ENCODE measurements at regions not wholly inside any gene's neighbourhood (a gene's known extent, or its start where the extent isn't known, plus 50 kb on each side); places are given as distances from the start of the nearest gene placed in this dataset.

DNA sequence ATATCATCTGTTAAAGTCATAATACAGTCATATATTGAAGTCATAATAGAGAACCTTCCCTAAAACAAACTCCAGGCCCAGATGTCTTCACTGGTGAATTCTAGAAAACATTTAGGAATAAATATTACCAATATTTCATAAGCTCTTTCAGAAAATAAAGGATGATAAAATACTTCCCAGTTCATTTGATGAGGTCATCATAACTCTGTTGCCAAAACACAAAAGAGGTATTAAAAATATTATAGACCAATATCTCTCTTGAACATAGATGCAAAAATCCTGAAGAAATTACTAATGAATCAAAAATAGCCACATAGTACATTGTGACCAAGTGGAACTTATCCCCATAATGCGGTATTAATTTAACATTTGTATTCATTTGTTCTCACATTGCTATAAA, 132.4 kb upstream of the ZP4 start:
- TF ChIP-seq RARB (CRISPR knock-in tag; IDR thresholded peaks at IDR 0.05) (no peak), TCF4 (CRISPR knock-in tag; IDR thresholded peaks at IDR 0.05; ENCODE audit: borderline replicate concordance) (no peak), ISL1 (CRISPR knock-in tag; IDR thresholded peaks at IDR 0.05) (no peak), CSDC2 (CRISPR knock-in tag; IDR thresholded peaks at IDR 0.05) (no peak), ARNTL (CRISPR knock-in tag; IDR thresholded peaks at IDR 0.05; ENCODE audit: borderline replicate concordance, low read depth) (no peak), OSR1 (CRISPR knock-in tag; IDR thresholded peaks at IDR 0.05) (no peak), ZFP30 (CRISPR knock-in tag; IDR thresholded peaks at IDR 0.05) (no peak), ZNF8 (CRISPR knock-in tag; IDR thresholded peaks at IDR 0.05) (no peak)
- TF ChIP-seq, protein P1, sequence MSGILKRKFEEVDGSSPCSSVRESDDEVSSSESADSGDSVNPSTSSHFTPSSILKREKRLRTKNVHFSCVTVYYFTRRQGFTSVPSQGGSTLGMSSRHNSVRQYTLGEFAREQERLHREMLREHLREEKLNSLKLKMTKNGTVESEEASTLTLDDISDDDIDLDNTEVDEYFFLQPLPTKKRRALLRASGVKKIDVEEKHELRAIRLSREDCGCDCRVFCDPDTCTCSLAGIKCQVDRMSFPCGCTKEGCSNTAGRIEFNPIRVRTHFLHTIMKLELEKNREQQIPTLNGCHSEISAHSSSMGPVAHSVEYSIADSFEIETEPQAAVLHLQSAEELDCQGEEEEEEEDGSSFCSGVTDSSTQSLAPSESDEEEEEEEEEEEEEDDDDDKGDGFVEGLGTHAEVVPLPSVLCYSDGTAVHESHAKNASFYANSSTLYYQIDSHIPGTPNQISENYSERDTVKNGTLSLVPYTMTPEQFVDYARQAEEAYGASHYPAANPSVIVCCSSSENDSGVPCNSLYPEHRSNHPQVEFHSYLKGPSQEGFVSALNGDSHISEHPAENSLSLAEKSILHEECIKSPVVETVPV (CRISPR knock-in tag; IDR thresholded peaks at IDR 0.05): no peak
- TF ChIP-seq, protein P2, sequence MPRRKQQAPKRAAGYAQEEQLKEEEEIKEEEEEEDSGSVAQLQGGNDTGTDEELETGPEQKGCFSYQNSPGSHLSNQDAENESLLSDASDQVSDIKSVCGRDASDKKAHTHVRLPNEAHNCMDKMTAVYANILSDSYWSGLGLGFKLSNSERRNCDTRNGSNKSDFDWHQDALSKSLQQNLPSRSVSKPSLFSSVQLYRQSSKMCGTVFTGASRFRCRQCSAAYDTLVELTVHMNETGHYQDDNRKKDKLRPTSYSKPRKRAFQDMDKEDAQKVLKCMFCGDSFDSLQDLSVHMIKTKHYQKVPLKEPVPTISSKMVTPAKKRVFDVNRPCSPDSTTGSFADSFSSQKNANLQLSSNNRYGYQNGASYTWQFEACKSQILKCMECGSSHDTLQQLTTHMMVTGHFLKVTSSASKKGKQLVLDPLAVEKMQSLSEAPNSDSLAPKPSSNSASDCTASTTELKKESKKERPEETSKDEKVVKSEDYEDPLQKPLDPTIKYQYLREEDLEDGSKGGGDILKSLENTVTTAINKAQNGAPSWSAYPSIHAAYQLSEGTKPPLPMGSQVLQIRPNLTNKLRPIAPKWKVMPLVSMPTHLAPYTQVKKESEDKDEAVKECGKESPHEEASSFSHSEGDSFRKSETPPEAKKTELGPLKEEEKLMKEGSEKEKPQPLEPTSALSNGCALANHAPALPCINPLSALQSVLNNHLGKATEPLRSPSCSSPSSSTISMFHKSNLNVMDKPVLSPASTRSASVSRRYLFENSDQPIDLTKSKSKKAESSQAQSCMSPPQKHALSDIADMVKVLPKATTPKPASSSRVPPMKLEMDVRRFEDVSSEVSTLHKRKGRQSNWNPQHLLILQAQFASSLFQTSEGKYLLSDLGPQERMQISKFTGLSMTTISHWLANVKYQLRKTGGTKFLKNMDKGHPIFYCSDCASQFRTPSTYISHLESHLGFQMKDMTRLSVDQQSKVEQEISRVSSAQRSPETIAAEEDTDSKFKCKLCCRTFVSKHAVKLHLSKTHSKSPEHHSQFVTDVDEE (CRISPR knock-in tag; IDR thresholded peaks at IDR 0.05): no peak
- TF ChIP-seq, protein P3, sequence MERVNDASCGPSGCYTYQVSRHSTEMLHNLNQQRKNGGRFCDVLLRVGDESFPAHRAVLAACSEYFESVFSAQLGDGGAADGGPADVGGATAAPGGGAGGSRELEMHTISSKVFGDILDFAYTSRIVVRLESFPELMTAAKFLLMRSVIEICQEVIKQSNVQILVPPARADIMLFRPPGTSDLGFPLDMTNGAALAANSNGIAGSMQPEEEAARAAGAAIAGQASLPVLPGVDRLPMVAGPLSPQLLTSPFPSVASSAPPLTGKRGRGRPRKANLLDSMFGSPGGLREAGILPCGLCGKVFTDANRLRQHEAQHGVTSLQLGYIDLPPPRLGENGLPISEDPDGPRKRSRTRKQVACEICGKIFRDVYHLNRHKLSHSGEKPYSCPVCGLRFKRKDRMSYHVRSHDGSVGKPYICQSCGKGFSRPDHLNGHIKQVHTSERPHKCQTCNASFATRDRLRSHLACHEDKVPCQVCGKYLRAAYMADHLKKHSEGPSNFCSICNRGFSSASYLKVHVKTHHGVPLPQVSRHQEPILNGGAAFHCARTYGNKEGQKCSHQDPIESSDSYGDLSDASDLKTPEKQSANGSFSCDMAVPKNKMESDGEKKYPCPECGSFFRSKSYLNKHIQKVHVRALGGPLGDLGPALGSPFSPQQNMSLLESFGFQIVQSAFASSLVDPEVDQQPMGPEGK (CRISPR knock-in tag; IDR thresholded peaks at IDR 0.05; ENCODE audit: borderline replicate concordance): no peak
- TF ChIP-seq, protein P4, sequence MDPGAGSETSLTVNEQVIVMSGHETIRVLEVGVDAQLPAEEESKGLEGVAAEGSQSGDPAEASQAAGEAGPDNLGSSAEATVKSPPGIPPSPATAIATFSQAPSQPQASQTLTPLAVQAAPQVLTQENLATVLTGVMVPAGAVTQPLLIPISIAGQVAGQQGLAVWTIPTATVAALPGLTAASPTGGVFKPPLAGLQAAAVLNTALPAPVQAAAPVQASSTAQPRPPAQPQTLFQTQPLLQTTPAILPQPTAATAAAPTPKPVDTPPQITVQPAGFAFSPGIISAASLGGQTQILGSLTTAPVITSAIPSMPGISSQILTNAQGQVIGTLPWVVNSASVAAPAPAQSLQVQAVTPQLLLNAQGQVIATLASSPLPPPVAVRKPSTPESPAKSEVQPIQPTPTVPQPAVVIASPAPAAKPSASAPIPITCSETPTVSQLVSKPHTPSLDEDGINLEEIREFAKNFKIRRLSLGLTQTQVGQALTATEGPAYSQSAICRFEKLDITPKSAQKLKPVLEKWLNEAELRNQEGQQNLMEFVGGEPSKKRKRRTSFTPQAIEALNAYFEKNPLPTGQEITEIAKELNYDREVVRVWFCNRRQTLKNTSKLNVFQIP (CRISPR knock-in tag; IDR thresholded peaks at IDR 0.05; ENCODE audit: borderline replicate concordance, low read depth): no peak
- no peak for ATAC-seq

DNA sequence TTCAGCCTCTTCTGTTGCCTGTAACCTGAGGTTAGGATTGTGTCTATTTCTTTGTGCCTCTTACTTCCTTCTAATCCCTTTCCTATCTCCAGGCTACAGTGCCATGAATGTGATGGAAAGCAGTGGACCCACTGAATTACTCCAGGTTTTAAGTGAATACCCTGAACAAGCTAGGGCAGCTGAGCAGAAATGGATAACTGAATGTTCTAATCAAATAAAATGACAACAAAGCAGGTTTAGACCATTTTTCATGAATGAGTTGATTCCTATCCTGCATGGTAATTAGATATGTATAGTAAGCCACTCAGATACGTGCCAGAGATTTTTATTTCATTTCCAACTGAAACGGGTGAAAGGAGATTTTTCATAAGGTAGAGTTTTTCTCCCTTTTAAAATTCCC, 127.5 kb upstream of the ZP4 start:
- TF ChIP-seq ZNF565 (CRISPR knock-in tag; conservative IDR thresholded peaks at IDR 0.05; ENCODE audit: low read depth) (no peak), ISL1 (CRISPR knock-in tag; IDR thresholded peaks at IDR 0.05) (peak; percentile 83; the same call in 1 of the 2 replicates), TOX (CRISPR knock-in tag; IDR thresholded peaks at IDR 0.05; ENCODE audit: borderline replicate concordance) (no peak), ZC3H10 (CRISPR knock-in tag; IDR thresholded peaks at IDR 0.05) (peak; percentile 62)
- TF ChIP-seq, protein P2 (CRISPR knock-in tag; IDR thresholded peaks at IDR 0.05): peak; percentile 55; the same call in 1 of the 2 replicates
- ATAC-seq: peak; percentile 43

DNA sequence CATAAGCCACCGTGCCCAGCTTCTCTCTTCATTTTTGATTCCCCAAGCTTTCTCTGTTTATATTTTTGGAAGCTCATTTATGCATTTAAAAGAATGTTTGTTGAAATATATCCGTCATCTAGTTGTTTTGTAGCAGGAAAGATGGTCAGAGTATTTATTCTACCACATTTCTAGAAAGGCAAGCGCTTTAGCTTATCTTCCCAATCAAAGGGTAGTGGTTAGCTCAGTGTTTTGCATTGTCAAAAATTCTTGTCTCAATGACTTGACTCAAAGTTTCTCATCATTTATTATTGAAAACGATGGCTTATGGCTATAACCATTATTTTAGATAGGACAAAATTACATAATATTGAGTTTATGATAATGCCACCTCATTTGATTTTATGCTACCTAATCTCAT, 116.1 kb upstream of the ZP4 start:
- no peak for TF ChIP-seq OSR1 (CRISPR knock-in tag; IDR thresholded peaks at IDR 0.05)
- no peak for TF ChIP-seq PPARA (CRISPR knock-in tag; IDR thresholded peaks at IDR 0.05; ENCODE audit: borderline replicate concordance)
- no peak for TF ChIP-seq ESRRG (CRISPR knock-in tag; IDR thresholded peaks at IDR 0.05)
- TF ChIP-seq SNAI2 (CRISPR knock-in tag; IDR thresholded peaks at IDR 0.05): no peak
- TF ChIP-seq ZFP30 (CRISPR knock-in tag; IDR thresholded peaks at IDR 0.05): no peak
- no peak for TF ChIP-seq ARNTL (CRISPR knock-in tag; IDR thresholded peaks at IDR 0.05; ENCODE audit: borderline replicate concordance, low read depth)
- TF ChIP-seq, protein P4 (CRISPR knock-in tag; IDR thresholded peaks at IDR 0.05; ENCODE audit: borderline replicate concordance, low read depth): no peak
- TF ChIP-seq ZNF70 (CRISPR knock-in tag; IDR thresholded peaks at IDR 0.05): no peak
- TF ChIP-seq, protein P5, sequence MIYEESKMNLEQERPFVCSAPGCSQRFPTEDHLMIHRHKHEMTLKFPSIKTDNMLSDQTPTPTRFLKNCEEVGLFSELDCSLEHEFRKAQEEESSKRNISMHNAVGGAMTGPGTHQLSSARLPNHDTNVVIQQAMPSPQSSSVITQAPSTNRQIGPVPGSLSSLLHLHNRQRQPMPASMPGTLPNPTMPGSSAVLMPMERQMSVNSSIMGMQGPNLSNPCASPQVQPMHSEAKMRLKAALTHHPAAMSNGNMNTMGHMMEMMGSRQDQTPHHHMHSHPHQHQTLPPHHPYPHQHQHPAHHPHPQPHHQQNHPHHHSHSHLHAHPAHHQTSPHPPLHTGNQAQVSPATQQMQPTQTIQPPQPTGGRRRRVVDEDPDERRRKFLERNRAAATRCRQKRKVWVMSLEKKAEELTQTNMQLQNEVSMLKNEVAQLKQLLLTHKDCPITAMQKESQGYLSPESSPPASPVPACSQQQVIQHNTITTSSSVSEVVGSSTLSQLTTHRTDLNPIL (CRISPR knock-in tag; IDR thresholded peaks at IDR 0.05; ENCODE audit: low read depth): no peak
- TF ChIP-seq, protein P1 (CRISPR knock-in tag; IDR thresholded peaks at IDR 0.05): no peak
- no peak for ATAC-seq

Data from SK-N-SH treated with all-trans-retinoic acid at 6 μM for 48 hours (cell line).